ENCODE measurements at regions not wholly inside any gene's neighbourhood (a gene's known extent, or its start where the extent isn't known, plus 50 kb on each side); places are given as distances from the start of the nearest gene placed in this dataset.

- no peak for TF ChIP-seq CTCF (IDR thresholded peaks at IDR 0.05)
- no peak for TF ChIP-seq POLR2A (IDR thresholded peaks at IDR 0.05)
- no peak for TF ChIP-seq EP300 (IDR thresholded peaks at IDR 0.05)
- no peak for TF ChIP-seq POLR2AphosphoS5 (IDR thresholded peaks at IDR 0.05)
Measured at GRCh38 chr6:126232671-126233070, 107.2 kb upstream of the CENPW start.
